GM18519 (cell line): ENCODE measurements at regions not wholly inside any gene's neighbourhood (a gene's known extent, or its start where the extent isn't known, plus 50 kb on each side); places are given as distances from the start of the nearest gene placed in this dataset.

Source experiments
- ATAC-seq: cut with Tn5 transposase; IDR thresholded peaks from one replicate; pipeline ENCODE4 v1.9.1; 2021; ENCODE audit warnings: mild to moderate bottlenecking, moderate library complexity; ENCODE audit not compliant: unreplicated experiment, low FRiP score

DNA sequence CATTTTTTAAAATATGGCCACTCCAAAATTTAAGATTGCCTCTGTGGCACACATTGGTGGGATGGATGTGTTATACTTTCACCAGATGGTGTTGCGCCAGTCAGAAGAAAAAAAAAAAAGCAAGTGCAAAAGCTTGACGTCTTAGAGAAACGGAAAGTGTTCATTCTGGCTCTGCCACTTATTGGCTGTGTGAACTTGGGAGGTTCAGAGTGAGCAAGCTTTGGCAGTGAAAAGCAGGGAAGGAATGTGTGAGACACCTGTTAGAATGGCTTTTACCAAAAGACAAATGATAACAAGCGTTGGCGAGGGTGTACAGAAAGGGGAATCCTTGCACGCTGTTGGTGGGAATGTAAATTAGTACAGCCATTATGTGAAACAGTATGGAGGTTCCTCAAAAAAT lies 298.0 kb downstream of the TMEM114 start:
- no peak for ATAC-seq

GRCh38 chr16:8286348-8286747 lies 304.0 kb downstream of the TMEM114 start:
- no peak for ATAC-seq

DNA sequence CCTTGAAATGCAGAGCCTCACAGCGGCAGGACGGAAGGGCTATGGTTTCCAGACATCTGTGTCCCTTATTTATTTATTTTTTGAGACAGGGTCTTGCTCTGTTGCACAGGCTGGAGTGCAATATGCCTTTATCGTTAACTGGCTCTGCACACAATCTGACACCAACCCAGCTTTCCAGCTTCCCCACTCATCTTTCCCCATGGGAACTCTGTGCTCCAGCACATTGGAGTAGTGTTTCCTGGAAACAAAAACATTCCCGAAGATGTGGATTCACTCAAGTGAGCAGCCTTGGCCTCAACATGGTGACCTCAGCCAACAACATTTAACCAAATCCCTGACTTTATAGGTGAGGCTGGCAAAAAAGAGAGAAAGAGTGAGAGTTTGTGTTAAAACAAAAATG lies 307.1 kb downstream of the TMEM114 start:
- ATAC-seq, result no peak

DNA sequence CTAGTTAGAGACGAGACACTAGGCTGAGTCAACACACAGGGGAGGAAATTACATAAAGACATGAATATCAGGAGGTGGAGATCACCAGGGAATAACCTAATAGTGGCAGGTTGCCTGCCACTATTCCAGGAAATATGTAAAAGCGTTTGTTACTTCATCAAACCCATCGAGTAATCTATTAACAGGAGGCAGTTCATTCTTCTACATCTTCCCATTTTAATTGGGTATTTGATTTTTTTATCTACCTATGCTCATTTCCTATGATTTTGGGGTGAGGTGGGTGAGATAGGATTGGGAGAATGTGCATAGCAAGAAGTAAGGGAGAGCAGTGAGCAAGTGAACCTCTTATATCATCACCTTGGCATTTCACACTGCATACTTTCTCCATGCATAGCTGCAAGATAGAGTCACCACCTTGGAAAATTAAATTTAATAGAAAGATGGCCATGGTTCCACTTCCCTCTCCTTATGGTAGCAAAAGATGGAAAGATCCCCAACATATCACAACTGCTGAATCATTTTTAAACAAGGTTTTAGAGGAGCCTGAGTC lies 312.2 kb downstream of the TMEM114 start:
- no peak for ATAC-seq

- ATAC-seq, result no peak
These were observed 319.0 kb downstream of the TMEM114 start for GRCh38 chr16:8271344-8271743.

DNA sequence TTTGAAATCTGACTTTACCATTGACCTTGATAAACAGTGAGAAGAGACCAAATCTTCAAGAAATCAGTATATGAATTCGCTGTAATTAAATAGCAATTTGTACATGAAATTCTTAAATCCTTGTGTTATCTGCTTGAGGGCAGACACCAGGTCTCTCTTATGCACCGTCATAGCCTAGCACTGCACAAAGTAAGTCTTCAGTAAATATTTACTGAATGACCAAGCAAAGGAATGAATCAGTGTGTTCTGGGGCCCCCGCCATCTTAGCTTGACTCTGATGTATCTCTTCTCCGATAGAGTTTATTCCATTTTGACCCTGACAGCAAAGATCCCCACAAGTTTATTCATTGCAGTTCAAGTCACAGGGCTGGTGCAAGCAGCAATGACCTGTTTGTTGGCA lies 328.0 kb downstream of the TMEM114 start:
- ATAC-seq, result no peak

DNA sequence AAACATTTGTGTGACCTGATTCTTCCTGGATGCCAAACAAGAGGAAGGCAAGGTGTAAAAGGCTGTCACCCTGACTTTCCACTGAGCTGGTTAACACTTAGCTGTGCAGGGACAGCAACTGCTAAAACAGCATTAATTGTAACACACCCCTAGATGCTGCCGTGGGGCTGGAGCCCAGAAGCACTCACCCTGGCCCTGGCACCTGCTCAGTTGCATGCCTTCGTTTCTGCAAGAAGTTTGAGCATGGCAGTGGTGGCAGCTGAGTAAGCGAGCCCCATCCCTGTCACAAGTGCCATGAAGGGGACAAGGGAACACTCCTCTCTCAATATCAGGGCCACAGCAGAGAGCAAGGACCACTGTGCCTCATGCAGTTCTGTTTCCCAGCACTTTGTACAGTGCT lies 330.2 kb downstream of the TMEM114 start:
- no peak for ATAC-seq

- no peak for ATAC-seq
These were observed 331.8 kb downstream of the TMEM114 start for GRCh38 chr16:8258523-8258922.

DNA sequence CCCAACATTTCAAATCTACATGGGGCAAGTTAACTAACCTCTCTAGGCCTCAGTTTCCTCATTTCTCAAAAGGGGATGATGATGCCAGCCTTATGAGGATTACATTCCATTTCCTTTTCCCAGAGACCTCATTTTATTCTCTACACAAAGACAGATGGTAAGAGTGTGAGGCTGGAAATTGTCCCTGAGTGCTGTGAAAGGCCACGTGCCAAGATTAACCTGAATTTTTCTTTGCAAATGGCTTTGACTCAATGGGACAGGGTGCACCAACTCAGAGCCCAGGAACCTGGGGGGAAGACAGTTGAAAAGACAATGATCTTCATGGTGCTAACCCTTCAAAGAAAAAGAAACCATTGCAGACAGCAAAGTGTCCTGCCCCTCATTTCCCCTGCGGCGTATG lies 332.8 kb downstream of the TMEM114 start:
- no peak for ATAC-seq

DNA sequence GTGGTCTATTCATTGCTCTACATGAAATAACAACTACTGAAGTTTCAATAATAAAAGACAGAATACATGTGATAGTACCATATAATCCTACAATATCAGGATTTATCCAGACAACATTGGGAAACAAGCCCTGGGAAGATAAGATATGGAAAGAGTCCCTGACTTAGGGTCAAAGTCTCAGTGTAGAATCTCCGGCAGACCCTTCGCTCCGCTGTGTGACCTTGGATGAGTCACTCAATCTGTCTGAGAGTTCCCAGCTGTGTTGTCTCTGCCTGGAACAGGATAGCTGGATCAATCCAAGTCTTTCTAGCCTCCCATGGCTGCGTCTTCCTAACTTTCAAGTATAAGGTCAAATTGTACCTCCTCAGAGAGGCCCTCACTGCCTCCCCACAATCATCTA lies 335.9 kb downstream of the TMEM114 start:
- ATAC-seq, result no peak

- ATAC-seq, result no peak
These were observed 336.6 kb downstream of the TMEM114 start for GRCh38 chr16:8253718-8254117.

- no peak for ATAC-seq
These were observed 338.6 kb downstream of the TMEM114 start for GRCh38 chr16:8251727-8252126.

DNA sequence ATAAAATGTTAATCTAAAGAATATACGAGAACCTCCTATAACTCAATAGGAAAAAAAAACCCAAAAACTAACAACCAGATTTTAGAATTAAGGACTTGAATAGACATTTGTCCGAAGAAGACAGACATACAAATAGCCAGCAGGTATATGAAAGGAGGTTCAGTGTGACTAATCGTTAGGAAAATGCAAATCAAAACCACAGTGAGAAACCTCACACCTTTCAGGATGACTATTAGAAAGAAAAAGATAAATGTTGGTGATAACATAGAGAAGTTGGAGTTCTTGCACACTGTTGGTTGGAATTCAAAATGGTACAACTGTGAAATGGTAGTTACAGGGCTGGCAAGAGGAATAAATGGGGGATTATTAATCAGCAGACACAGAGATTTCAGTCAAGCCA lies 339.0 kb downstream of the TMEM114 start:
- ATAC-seq, result peak; percentile 59

- ATAC-seq, result no peak
These were observed 342.3 kb downstream of the TMEM114 start for GRCh38 chr16:8247993-8248392.

DNA sequence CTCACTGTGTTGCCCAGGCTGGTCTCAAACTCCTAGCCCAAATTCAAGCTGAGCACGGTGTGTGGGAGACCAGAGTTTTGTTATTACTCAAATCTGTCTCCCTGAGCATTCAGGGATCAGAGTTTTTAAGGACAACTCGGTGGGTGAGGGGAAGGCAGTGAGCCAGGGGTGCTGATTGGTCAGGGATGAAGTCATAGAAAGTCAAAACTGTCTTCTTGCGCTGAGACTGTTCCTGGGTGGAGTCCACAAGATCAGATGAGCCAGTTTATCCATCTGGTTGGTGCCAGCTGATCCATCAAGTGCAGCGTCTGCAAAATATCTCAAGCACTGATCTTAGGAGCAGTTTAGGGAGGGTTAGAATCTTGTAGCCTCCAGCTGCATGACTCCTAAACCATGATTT lies 346.3 kb downstream of the TMEM114 start:
- no peak for ATAC-seq

GRCh38 chr16:8241408-8241807 lies 348.9 kb downstream of the TMEM114 start:
- no peak for ATAC-seq

DNA sequence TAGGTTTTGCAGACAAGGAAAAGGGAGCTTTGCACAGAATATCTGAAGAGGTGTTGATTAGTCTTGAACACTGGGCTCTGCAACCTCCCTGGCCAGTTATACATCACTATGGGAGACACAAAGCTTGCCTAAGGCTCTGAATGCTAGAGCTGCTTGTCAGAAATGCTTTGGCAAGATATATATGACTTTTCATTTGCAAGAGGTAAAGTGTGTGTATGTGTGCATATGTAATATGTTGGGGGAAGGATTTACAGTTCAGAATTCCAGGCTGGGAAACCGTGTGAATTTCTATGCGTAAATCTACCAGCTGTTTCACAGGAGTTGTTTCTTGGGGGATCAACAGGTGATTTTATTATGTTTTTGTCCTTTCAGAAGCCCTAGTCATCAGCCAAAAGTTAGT lies 350.9 kb downstream of the TMEM114 start:
- no peak for ATAC-seq

DNA sequence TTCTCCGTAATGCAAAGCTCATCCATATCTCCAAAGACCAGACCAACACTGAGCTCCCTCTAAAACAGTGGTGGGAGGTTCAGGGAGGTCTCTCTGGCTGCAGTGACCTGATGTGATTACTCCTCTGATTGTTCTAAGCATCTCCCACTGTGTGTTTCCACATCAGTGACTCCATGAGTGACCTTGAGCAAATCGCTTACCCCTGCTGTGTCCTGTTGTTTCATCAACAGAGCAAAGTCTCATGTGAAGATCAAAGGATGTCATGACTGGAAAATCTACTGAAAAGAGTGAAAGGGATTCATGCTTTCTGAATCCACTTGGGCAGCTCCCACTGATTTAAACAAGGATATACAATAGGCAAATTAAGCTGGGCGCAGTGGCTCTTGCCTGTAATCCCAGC lies 352.9 kb downstream of the TMEM114 start:
- ATAC-seq, result no peak

DNA sequence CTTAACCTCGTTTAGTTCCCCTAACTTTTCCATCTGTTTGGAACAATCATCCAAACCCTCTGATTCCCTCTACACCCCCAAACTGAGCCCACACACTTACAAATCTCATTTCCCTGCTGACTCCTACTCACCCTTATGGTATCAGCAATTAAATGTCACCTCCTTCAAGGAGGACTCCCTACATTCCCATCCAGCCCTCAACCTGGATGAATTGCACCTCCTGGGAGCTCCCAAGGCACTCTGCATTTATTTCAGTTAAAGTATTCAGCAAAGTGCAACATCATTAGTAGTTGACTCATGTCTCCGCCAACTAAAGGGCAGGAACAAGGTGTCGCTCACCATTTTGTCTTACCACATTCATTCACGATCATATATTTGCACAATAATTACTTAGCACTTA lies 353.5 kb downstream of the TMEM114 start:
- ATAC-seq, result no peak

DNA sequence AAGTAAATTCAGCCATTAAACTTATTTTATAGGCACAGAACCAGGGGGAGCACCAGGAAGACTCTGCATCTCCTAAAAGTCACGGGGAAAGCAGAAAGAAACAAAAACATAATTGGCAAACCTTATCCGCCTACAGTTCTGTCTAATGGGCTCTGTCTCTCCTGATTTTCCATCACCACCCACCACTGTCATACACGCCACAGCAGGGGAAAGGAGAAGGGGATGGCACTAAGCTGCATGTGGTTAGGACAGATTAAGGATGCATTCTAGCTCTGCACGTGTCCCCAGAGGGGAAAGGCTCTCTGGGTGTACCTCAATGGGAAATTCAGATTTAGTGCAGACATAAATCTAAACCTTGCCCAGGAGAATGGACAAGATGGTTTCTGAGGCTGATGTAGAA lies 359.8 kb downstream of the TMEM114 start:
- ATAC-seq, result no peak

GRCh38 chr16:8229011-8229520 lies 361.2 kb downstream of the TMEM114 start:
- no peak for ATAC-seq

- ATAC-seq, result no peak
These were observed 373.1 kb downstream of the TMEM114 start for GRCh38 chr16:8217201-8217600.

GRCh38 chr16:8204769-8205168 lies 385.5 kb downstream of the TMEM114 start:
- no peak for ATAC-seq
